ENCODE measurements at regions not wholly inside any gene's neighbourhood (a gene's known extent, or its start where the extent isn't known, plus 50 kb on each side); places are given as distances from the start of the nearest gene placed in this dataset.

DNA sequence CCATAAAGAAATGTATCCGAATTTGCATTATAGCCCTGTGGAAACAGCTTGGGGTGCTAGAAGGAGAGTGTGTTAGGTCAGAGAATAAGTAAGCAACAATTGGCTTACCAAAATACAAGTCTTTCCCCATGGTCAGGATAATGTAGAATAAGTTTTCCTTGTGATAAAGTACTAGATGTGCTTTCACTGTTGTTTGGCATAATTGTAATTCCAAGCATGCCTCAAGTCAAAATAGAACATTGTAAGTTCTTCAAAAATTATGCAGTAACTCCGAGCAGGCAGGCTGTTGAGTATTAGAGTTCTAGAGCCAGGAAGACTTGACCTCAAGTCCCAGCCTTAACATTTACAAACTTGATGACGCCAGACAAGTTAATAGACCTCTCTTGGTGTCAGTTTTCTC lies 242.0 kb downstream of the TUSC7 start:
- TF ChIP-seq CTCF (IDR thresholded peaks at IDR 0.05) (no peak), POLR2A (IDR thresholded peaks at IDR 0.05) (no peak), EP300 (IDR thresholded peaks at IDR 0.05) (no peak), POLR2AphosphoS5 (IDR thresholded peaks at IDR 0.05) (peak; percentile 75)
